ENCODE measurements at regions not wholly inside any gene's neighbourhood (a gene's known extent, or its start where the extent isn't known, plus 50 kb on each side); places are given as distances from the start of the nearest gene placed in this dataset.

GRCh38 chr3:127370906-127371305 is 83.1 kb upstream of the PRR20G start:
- no peak for DNase-seq

- DNase-seq: no peak
Measured at GRCh38 chr3:127369356-127369935, 81.6 kb upstream of the PRR20G start.

- DNase-seq: no peak
Measured at GRCh38 chr3:127368186-127369032, 80.6 kb upstream of the PRR20G start.

- DNase-seq: no peak
Measured at GRCh38 chr3:127367593-127367992, 79.7 kb upstream of the PRR20G start.

GRCh38 chr3:127366383-127366782 is 78.5 kb upstream of the PRR20G start:
- DNase-seq: no peak

- DNase-seq: no peak
Measured at GRCh38 chr3:127365163-127365798, 77.4 kb upstream of the PRR20G start.

- DNase-seq: no peak
Measured at GRCh38 chr3:127363891-127364290, 76.0 kb upstream of the PRR20G start.

- DNase-seq: no peak
Measured at GRCh38 chr3:127363171-127363570, 75.3 kb upstream of the PRR20G start.

- no peak for DNase-seq
Measured at GRCh38 chr3:127360647-127361046, 72.8 kb upstream of the PRR20G start.

GRCh38 chr3:127358641-127359040 is 70.8 kb upstream of the PRR20G start:
- DNase-seq: no peak

GRCh38 chr3:127356381-127356780 is 68.5 kb upstream of the PRR20G start:
- no peak for DNase-seq

- DNase-seq: no peak
Measured at GRCh38 chr3:127354761-127355160, 66.9 kb upstream of the PRR20G start.

GRCh38 chr3:127352612-127353011 is 64.8 kb upstream of the PRR20G start:
- no peak for DNase-seq

- DNase-seq: no peak
Measured at GRCh38 chr3:127351775-127352350, 64.0 kb upstream of the PRR20G start.

GRCh38 chr3:127351321-127351720 is 63.5 kb upstream of the PRR20G start:
- no peak for DNase-seq

GRCh38 chr3:127350172-127351050 is 62.6 kb upstream of the PRR20G start:
- DNase-seq: no peak

- no peak for DNase-seq
Measured at GRCh38 chr3:127349501-127350171, 61.8 kb upstream of the PRR20G start.

GRCh38 chr3:127342735-127343134 is 54.9 kb upstream of the PRR20G start:
- DNase-seq: no peak

GRCh38 chr3:127339928-127340861 is 52.3 kb upstream of the PRR20G start:
- DNase-seq: peak; percentile 56

- DNase-seq: no peak
Measured at GRCh38 chr3:127339016-127339415, 51.2 kb upstream of the PRR20G start.
